K562 (cell line): ENCODE measurements at regions not wholly inside any gene's neighbourhood (a gene's known extent, or its start where the extent isn't known, plus 50 kb on each side); places are given as distances from the start of the nearest gene placed in this dataset.

Source experiments
- C11orf30 ChIP-seq: fragments of 450-650 bp; IDR thresholded peaks from 2 replicates; pipeline ENCODE4 v1.6.1; 2016; ENCODE audit warnings: low read depth, mild to moderate bottlenecking
- ERF ChIP-seq: fragments of 450-650 bp; formaldehyde crosslinking; IDR thresholded peaks from 2 replicates; pipeline ENCODE4 v1.4.0; 2020; ENCODE audit warnings: mild to moderate bottlenecking, mixed read lengths
- FUS ChIP-seq: fragments of 200-400 bp; formaldehyde crosslinking; optimal IDR thresholded peaks from 2 replicates; pipeline ENCODE3; 2017; ENCODE audit warnings: low read depth, low read length
- MAFK ChIP-seq: IDR thresholded peaks from 2 replicates; pipeline ENCODE4 v1.6.1; 2011; ENCODE audit warnings: low read length, improper control_type of control experiment
- MAZ ChIP-seq, 2 experiments: fragments of 450-650 bp in 1 of 2; sonication (generic) in 1 of 2; formaldehyde crosslinking; IDR thresholded peaks in 1 of 2; conservative IDR thresholded peaks in 1 of 2; 2 replicates each; pipeline versions ENCODE4 v1.4.0 to v1.5.0; 2020; ENCODE audit warnings: mild to moderate bottlenecking in 1 of 2, missing genetic modification reagents in 1 of 2
- MTA1 ChIP-seq: fragments of 450-650 bp; IDR thresholded peaks from 2 replicates; pipeline ENCODE4 v1.6.1; 2017; ENCODE audit warnings: borderline replicate concordance
- NBN ChIP-seq: fragments of 450-650 bp; IDR thresholded peaks from 2 replicates; pipeline ENCODE4 v1.6.1; 2016; ENCODE audit warnings: low read depth, mild to moderate bottlenecking
- NFRKB ChIP-seq: fragments of 450-650 bp; IDR thresholded peaks from 2 replicates; pipeline ENCODE4 v1.6.1; 2016; ENCODE audit warnings: low read depth
- NR1H2 ChIP-seq: sonication (generic); formaldehyde crosslinking; IDR thresholded peaks from 2 replicates; pipeline ENCODE4 v1.4.0; 2020; ENCODE audit warnings: mild to moderate bottlenecking, missing genetic modification reagents
- POLR2A ChIP-seq: fragments of 450-650 bp; conservative IDR thresholded peaks from 2 replicates; pipeline ENCODE4 v1.6.1; 2016
- POLR2AphosphoS2 ChIP-seq: IDR thresholded peaks from 2 replicates; pipeline ENCODE4 v1.6.1; 2012; ENCODE audit warnings: low read length, improper control_type of control experiment
- SLC30A9 ChIP-seq: fragments of 250-450 bp; sonication (Bioruptor Pico); IDR thresholded peaks from 2 replicates; pipeline ENCODE4 v1.8.0; 2022; ENCODE audit warnings: mild to moderate bottlenecking, moderate library complexity
- TRIM24 ChIP-seq, 2 experiments: fragments of 450-650 bp; IDR thresholded peaks; 2 replicates each; pipeline ENCODE4 v1.6.1; 2016
- TRIM28 ChIP-seq: fragments of 450-650 bp; IDR thresholded peaks from 2 replicates; pipeline ENCODE4 v1.6.1; 2017
- ZC3H4 ChIP-seq: sonication (generic); formaldehyde crosslinking; IDR thresholded peaks from 2 replicates; pipeline ENCODE4 v1.9.0; 2021; ENCODE audit warnings: missing genetic modification reagents, borderline replicate concordance
- ZNF316 ChIP-seq: fragments of 450-650 bp; IDR thresholded peaks from 2 replicates; pipeline ENCODE4 v1.6.1; 2016
- TF ChIP-seq, protein P1 (sequence below): fragments of 450-650 bp; IDR thresholded peaks from 2 replicates; pipeline ENCODE4 v1.6.1; 2016
- TF ChIP-seq, protein P2 (sequence below): fragments of 200-800 bp; sonication (Bioruptor generic); IDR thresholded peaks from 2 replicates; pipeline ENCODE4 v1.6.1; 2017; ENCODE audit warnings: missing genetic modification characterization, missing compliant biosample characterization
- TF ChIP-seq, protein P3 (sequence below): fragments of 250-450 bp; sonication (Bioruptor Pico); IDR thresholded peaks from 2 replicates; pipeline ENCODE4 v1.8.0; 2022; ENCODE audit warnings: moderate library complexity, mild to moderate bottlenecking, inconsistent platforms
- TF ChIP-seq, protein P4 (sequence below): fragments of 250-450 bp; sonication (Bioruptor Pico); IDR thresholded peaks from 2 replicates; pipeline ENCODE4 v1.5.1; 2021; ENCODE audit warnings: mild to moderate bottlenecking
- TF ChIP-seq, protein P5 (sequence below): fragments of 450-650 bp; IDR thresholded peaks from 2 replicates; pipeline ENCODE4 v1.6.1; 2017; ENCODE audit warnings: antibody characterized with exemption, mild to moderate bottlenecking

DNA sequence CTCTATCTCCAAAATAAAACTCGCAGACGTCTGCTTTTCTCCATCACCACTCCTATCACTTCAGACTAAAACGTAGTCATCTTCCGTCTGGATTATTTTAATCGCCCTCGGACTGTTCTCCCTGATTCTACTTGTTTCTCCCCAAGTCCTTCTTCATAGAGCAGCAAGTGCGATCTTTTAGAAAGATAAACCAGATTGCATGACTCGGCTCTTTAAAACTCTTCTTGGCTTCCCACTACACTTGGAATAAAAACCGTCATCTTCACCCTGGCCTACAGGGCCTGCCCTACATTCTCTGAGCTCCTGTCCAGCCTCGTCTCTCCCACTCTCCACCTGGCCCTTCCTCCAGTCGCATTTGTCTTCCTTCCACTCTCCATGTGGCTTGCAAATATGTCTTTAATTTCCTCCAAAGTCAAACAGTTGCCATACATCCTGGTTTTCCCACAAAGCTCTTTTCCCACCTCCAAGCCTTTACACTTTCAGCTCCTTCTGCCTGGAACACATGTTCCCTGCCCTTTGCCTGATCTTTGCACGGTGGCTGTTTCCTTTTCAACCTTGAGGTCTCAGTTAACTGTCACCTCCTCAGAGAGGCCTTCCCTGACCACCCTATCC, 70.5 kb upstream of the DHX40 start (continued):
- TF ChIP-seq NFRKB (no peak), TRIM24 (IDR thresholded peaks at IDR 0.05) (no peak), POLR2AphosphoS2 (no peak), NBN (no peak), TRIM28 (peak; percentile 51; the same call in 1 of the 2 replicates), C11orf30 (peak; percentile 72), NR1H2 (CRISPR knock-in tag) (no peak), MAFK (peak; percentile 11; the same call in 1 of the 2 replicates), ZNF316 (peak; percentile 62; the same call in 1 of the 2 replicates), POLR2A (no peak), SLC30A9 (CRISPR knock-in tag) (no peak), FUS (no peak), MAZ (CRISPR knock-in tag; conservative IDR thresholded peaks at IDR 0.05 in 1 of 2, IDR thresholded peaks at IDR 0.05 in 1 of 2) (no peak), ZC3H4 (no peak), ERF (no peak), MTA1 (no peak)
- TF ChIP-seq, protein P1, sequence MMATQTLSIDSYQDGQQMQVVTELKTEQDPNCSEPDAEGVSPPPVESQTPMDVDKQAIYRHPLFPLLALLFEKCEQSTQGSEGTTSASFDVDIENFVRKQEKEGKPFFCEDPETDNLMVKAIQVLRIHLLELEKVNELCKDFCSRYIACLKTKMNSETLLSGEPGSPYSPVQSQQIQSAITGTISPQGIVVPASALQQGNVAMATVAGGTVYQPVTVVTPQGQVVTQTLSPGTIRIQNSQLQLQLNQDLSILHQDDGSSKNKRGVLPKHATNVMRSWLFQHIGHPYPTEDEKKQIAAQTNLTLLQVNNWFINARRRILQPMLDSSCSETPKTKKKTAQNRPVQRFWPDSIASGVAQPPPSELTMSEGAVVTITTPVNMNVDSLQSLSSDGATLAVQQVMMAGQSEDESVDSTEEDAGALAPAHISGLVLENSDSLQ = no peak
- TF ChIP-seq, protein P2, sequence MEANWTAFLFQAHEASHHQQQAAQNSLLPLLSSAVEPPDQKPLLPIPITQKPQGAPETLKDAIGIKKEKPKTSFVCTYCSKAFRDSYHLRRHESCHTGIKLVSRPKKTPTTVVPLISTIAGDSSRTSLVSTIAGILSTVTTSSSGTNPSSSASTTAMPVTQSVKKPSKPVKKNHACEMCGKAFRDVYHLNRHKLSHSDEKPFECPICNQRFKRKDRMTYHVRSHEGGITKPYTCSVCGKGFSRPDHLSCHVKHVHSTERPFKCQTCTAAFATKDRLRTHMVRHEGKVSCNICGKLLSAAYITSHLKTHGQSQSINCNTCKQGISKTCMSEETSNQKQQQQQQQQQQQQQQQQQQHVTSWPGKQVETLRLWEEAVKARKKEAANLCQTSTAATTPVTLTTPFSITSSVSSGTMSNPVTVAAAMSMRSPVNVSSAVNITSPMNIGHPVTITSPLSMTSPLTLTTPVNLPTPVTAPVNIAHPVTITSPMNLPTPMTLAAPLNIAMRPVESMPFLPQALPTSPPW = no peak
- TF ChIP-seq, protein P3, sequence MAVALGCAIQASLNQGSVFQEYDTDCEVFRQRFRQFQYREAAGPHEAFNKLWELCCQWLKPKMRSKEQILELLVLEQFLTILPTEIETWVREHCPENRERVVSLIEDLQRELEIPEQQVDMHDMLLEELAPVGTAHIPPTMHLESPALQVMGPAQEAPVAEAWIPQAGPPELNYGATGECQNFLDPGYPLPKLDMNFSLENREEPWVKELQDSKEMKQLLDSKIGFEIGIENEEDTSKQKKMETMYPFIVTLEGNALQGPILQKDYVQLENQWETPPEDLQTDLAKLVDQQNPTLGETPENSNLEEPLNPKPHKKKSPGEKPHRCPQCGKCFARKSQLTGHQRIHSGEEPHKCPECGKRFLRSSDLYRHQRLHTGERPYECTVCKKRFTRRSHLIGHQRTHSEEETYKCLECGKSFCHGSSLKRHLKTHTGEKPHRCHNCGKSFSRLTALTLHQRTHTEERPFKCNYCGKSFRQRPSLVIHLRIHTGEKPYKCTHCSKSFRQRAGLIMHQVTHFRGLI (CRISPR knock-in tag) = no peak
- TF ChIP-seq, protein P4, sequence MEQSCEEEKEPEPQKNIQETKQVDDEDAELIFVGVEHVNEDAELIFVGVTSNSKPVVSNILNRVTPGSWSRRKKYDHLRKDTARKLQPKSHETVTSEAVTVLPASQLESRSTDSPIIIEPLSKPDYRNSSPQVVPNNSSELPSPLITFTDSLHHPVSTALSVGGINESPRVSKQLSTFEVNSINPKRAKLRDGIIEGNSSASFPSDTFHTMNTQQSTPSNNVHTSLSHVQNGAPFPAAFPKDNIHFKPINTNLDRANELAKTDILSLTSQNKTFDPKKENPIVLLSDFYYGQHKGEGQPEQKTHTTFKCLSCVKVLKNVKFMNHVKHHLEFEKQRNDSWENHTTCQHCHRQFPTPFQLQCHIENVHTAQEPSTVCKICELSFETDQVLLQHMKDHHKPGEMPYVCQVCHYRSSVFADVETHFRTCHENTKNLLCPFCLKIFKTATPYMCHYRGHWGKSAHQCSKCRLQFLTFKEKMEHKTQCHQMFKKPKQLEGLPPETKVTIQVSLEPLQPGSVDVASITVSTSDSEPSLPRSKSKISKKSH (CRISPR knock-in tag) = no peak
- TF ChIP-seq, protein P5, sequence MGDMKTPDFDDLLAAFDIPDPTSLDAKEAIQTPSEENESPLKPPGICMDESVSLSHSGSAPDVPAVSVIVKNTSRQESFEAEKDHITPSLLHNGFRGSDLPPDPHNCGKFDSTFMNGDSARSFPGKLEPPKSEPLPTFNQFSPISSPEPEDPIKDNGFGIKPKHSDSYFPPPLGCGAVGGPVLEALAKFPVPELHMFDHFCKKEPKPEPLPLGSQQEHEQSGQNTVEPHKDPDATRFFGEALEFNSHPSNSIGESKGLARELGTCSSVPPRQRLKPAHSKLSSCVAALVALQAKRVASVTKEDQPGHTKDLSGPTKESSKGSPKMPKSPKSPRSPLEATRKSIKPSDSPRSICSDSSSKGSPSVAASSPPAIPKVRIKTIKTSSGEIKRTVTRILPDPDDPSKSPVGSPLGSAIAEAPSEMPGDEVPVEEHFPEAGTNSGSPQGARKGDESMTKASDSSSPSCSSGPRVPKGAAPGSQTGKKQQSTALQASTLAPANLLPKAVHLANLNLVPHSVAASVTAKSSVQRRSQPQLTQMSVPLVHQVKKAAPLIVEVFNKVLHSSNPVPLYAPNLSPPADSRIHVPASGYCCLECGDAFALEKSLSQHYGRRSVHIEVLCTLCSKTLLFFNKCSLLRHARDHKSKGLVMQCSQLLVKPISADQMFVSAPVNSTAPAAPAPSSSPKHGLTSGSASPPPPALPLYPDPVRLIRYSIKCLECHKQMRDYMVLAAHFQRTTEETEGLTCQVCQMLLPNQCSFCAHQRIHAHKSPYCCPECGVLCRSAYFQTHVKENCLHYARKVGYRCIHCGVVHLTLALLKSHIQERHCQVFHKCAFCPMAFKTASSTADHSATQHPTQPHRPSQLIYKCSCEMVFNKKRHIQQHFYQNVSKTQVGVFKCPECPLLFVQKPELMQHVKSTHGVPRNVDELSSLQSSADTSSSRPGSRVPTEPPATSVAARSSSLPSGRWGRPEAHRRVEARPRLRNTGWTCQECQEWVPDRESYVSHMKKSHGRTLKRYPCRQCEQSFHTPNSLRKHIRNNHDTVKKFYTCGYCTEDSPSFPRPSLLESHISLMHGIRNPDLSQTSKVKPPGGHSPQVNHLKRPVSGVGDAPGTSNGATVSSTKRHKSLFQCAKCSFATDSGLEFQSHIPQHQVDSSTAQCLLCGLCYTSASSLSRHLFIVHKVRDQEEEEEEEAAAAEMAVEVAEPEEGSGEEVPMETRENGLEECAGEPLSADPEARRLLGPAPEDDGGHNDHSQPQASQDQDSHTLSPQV = no peak
